OCI-LY1 (cell line): ENCODE measurements at regions not wholly inside any gene's neighbourhood (a gene's known extent, or its start where the extent isn't known, plus 50 kb on each side); places are given as distances from the start of the nearest gene placed in this dataset.

Experiments
- H2AFZ ChIP-seq: fragments of 200-600 bp; sonication (generic), shearing (Covaris generic); 2 replicates; pipeline ENCODE4 v1.6.0; 2014; ENCODE audit warnings: antibody characterized with exemption, mild to moderate bottlenecking, low read length
- H3F3A ChIP-seq: fragments of 200-600 bp; sonication (generic), shearing (Covaris generic); 2 replicates; pipeline ENCODE4 v1.6.0; 2014; ENCODE audit warnings: mild to moderate bottlenecking, antibody characterized with exemption, low read length, moderate library complexity; ENCODE audit not compliant: insufficient read depth
- H3K27ac ChIP-seq: fragments of 200-600 bp; sonication (generic); 2 replicates; pipeline ENCODE4 v1.5.1; 2014; ENCODE audit warnings: low read length, mixed run types, mild to moderate bottlenecking, low read depth; ENCODE audit not compliant: poor library complexity, severe bottlenecking
- H3K27me3 ChIP-seq: fragments of 200-600 bp; sonication (generic); 2 replicates; pipeline ENCODE4 v1.6.0; 2014; ENCODE audit warnings: antibody characterized with exemption, mild to moderate bottlenecking, low read length, moderate library complexity; ENCODE audit not compliant: insufficient read depth
- H3K36me3 ChIP-seq: fragments of 200-600 bp; sonication (generic); 2 replicates; pipeline ENCODE4 v1.6.1; 2014; ENCODE audit warnings: mild to moderate bottlenecking, antibody characterized with exemption, low read length, moderate library complexity, mixed read lengths; ENCODE audit not compliant: insufficient read depth
- H3K4me1 ChIP-seq: fragments of 200-600 bp; sonication (generic); 2 replicates; pipeline ENCODE4 v1.5.1; 2014; ENCODE audit warnings: mild to moderate bottlenecking, low read length, moderate library complexity; ENCODE audit not compliant: insufficient read depth, severe bottlenecking
- H3K4me2 ChIP-seq: fragments of 200-600 bp; sonication (generic), shearing (Covaris generic); 2 replicates; pipeline ENCODE4 v1.6.1; 2014; ENCODE audit warnings: low read length
- H3K4me3 ChIP-seq: fragments of 200-600 bp; sonication (generic); 2 replicates; pipeline ENCODE4 v1.5.1; 2014; ENCODE audit warnings: low read length, low read depth, mild to moderate bottlenecking, mixed read lengths; ENCODE audit not compliant: poor library complexity, severe bottlenecking
- H3K79me2 ChIP-seq: fragments of 200-600 bp; shearing (Covaris generic); 2 replicates; pipeline ENCODE4 v1.6.1; 2016; ENCODE audit warnings: mixed run types, low read length, mixed read lengths; ENCODE audit not compliant: insufficient read depth
- H3K9ac ChIP-seq: fragments of 200-600 bp; sonication (generic), shearing (Covaris generic); 2 replicates; pipeline ENCODE4 v1.6.1; 2014; ENCODE audit warnings: mild to moderate bottlenecking, low read length, mixed read lengths
- H3K9me2 ChIP-seq: fragments of 200-600 bp; sonication (generic), shearing (Covaris generic); 2 replicates; pipeline ENCODE4 v1.6.1; 2014; ENCODE audit warnings: low read depth, mild to moderate bottlenecking, low read length, mixed read lengths
- H3K9me3 ChIP-seq: fragments of 200-600 bp; shearing (Covaris generic); 2 replicates; pipeline ENCODE4 v1.6.1; 2014; ENCODE audit warnings: low read length, mixed read lengths
- H4K20me1 ChIP-seq: fragments of 200-600 bp; sonication (generic), shearing (Covaris generic); 2 replicates; pipeline ENCODE4 v1.6.0; 2016; ENCODE audit warnings: mild to moderate bottlenecking, low read length; ENCODE audit not compliant: insufficient read depth
- CTCF ChIP-seq: fragments of 200-600 bp; sonication (generic), shearing (Covaris generic); IDR thresholded peaks from 2 replicates; pipeline ENCODE4 v1.5.1; 2017; ENCODE audit warnings: mild to moderate bottlenecking, antibody characterized with exemption, low read length, moderate library complexity, mixed read lengths
- EZH2 ChIP-seq: fragments of 200-600 bp; sonication (generic), shearing (Covaris generic); IDR thresholded peaks from 2 replicates; pipeline ENCODE4 v1.8.0; 2017; ENCODE audit warnings: borderline replicate concordance, mixed run types, mild to moderate bottlenecking, antibody characterized with exemption, low read length, moderate library complexity, mixed read lengths

GRCh38 chr5:143572671-143573070 is 169.2 kb upstream of the NR3C1 start:
- H3F3A ChIP-seq = no peaks in the 10 kb centered on the region
- H3K9me2 ChIP-seq = no peaks in the 10 kb centered on the region
- no peaks in the 10 kb centered on the region for H3K79me2 ChIP-seq
- no peaks in the 10 kb centered on the region for H3K27me3 ChIP-seq
- H3K9ac ChIP-seq = no peak overlapping the region
- H3K4me2 ChIP-seq = no peak overlapping the region
- no peaks in the 10 kb centered on the region for H3K36me3 ChIP-seq
- no peaks in the 10 kb centered on the region for H4K20me1 ChIP-seq
- H3K4me1 ChIP-seq = peaks cover 71% of the 10 kb centered on the region
- no peaks in the 10 kb centered on the region for H3K9me3 ChIP-seq
- H3K27ac ChIP-seq = peak overlapping the region; percentile 77
- TF ChIP-seq EZH2 = no peak
- H2AFZ ChIP-seq = 0 out of 2 replicates have a peak overlapping the region, but pooled peaks have one; percentile 94
- no peak overlapping the region for H3K4me3 ChIP-seq

DNA sequence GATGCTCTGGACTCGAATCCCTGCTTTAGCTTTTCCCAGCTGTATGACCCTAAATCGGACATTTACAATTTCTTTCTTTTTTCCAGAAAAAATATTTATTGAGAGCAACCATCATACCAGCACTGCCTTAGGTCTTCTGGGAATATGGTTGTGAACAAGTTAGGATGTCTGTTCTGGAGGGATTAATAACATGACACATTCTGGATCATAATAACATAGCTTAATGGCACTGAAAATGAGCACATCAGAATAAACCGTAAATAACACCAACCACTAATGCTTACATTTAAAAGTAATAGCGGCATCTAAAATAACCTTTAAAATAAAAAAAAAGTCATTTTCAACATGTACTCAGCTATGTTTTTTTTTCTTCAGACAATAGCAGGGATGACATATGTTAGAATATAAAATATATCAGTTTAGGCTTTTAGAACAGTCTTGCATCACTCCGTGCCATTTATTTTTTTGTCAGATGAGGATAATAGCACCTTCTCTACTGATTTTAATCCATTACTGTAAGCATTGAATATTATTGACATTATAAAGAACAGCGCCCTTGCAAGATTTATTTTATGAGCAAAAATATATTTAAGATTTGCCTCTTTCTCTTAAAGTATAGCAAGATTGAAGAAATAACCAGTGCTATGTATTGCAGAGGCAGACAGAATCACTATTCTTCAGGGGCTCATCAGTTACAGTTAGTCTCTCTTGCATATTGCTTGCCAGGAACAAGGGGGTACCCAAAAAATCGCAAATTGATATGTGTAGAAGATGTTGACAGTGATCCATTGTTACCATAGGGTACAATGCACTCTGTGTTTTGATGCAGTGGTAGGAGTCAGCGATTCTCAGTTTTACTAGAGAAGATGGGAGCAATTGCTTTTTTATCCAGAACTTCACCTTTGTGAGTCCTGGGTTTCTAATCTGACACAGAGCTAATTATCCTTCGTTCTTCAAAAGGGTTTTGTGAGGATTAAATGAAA is 168.4 kb upstream of the NR3C1 start:
- no peaks in the 10 kb centered on the region for H3F3A ChIP-seq
- H3K4me3 ChIP-seq = no peak overlapping the region
- H3K27me3 ChIP-seq = no peaks in the 10 kb centered on the region
- no peak overlapping the region for H2AFZ ChIP-seq
- no peaks in the 10 kb centered on the region for H3K79me2 ChIP-seq
- no peaks in the 10 kb centered on the region for H4K20me1 ChIP-seq
- no peak overlapping the region for H3K9ac ChIP-seq
- H3K27ac ChIP-seq = peak overlapping the region; percentile 77
- H3K4me1 ChIP-seq = peaks cover 64% of the 10 kb centered on the region
- H3K4me2 ChIP-seq = no peak overlapping the region
- no peaks in the 10 kb centered on the region for H3K9me2 ChIP-seq
- H3K9me3 ChIP-seq = no peaks in the 10 kb centered on the region
- no peaks in the 10 kb centered on the region for H3K36me3 ChIP-seq
- no peak for TF ChIP-seq EZH2
- TF ChIP-seq CTCF = no peak

GRCh38 chr5:143570989-143571388 is 167.5 kb upstream of the NR3C1 start:
- H3K79me2 ChIP-seq = no peaks in the 10 kb centered on the region
- H3K27ac ChIP-seq = peak overlapping the region; percentile 14
- no peaks in the 10 kb centered on the region for H3K9me3 ChIP-seq
- no peaks in the 10 kb centered on the region for H4K20me1 ChIP-seq
- no peaks in the 10 kb centered on the region for H3K9me2 ChIP-seq
- no peaks in the 10 kb centered on the region for H3K36me3 ChIP-seq
- H3K27me3 ChIP-seq = no peaks in the 10 kb centered on the region
- H3F3A ChIP-seq = no peaks in the 10 kb centered on the region
- no peak overlapping the region for H2AFZ ChIP-seq
- peaks cover 54% of the 10 kb centered on the region for H3K4me1 ChIP-seq
- no peak overlapping the region for H3K4me2 ChIP-seq
- no peak overlapping the region for H3K9ac ChIP-seq
- H3K4me3 ChIP-seq = no peak overlapping the region
- TF ChIP-seq CTCF = no peak
- TF ChIP-seq EZH2 = no peak
